ENCODE measurements at regions not wholly inside any gene's neighbourhood (a gene's known extent, or its start where the extent isn't known, plus 50 kb on each side); places are given as distances from the start of the nearest gene placed in this dataset.

DNA sequence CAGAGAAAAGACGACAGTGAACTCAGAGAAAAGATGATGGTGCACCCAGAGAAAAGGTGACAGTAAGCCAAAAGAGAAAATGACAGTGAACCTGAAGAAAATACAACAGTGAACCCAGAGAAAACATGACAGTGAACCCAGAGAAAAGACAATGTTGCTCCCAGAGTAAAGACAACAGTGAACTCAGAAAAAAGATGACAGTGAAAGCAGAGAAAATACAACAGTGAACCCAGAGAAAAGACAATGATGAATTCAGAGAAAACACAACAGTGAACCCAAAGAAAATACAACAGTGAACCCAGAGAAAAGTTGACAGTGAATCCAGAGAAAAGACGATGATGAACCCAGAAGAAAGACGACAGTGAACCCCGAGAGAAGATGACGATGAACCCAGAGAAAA lies 140.5 kb upstream of the MAP3K4 start:
- TF ChIP-seq, protein P1, sequence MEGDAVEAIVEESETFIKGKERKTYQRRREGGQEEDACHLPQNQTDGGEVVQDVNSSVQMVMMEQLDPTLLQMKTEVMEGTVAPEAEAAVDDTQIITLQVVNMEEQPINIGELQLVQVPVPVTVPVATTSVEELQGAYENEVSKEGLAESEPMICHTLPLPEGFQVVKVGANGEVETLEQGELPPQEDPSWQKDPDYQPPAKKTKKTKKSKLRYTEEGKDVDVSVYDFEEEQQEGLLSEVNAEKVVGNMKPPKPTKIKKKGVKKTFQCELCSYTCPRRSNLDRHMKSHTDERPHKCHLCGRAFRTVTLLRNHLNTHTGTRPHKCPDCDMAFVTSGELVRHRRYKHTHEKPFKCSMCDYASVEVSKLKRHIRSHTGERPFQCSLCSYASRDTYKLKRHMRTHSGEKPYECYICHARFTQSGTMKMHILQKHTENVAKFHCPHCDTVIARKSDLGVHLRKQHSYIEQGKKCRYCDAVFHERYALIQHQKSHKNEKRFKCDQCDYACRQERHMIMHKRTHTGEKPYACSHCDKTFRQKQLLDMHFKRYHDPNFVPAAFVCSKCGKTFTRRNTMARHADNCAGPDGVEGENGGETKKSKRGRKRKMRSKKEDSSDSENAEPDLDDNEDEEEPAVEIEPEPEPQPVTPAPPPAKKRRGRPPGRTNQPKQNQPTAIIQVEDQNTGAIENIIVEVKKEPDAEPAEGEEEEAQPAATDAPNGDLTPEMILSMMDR (IDR thresholded peaks at IDR 0.05), result no peak
- intact Hi-C loops (cut with DNase I), result no loop called here
- WGBS, 4 donors, result 76 to 80% (median 76%) methylated on average over 5 of the region's 5 CpGs

DNA sequence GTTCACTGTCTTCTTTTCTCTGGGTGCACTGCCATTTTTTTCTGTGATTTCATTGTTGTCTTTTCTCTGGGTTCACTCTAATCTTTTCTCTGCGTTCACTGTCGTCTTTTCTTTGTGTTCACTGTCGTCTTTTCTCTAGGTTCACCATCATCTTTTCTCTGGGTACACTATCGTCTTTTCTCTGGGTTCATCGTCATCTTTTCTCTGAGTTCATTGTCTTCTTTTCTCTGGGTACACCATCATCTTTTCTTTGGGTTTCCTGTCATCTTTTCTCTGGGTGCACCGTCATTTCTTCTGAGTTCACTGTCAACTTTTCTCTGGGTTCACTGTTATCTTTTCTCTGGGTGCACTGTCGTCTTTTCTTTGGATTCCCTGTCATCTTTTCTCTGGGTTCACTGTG lies 137.6 kb upstream of the MAP3K4 start:
- Histone ChIP-seq H3K36me3 (replicated peaks in 1 of 2) (no peaks in the 10 kb centered on the region), H3K27me3 (no peaks in the 10 kb centered on the region), H3K4me1 (replicated peaks in 1 of 2) (no peaks in the 10 kb centered on the region), H3K9me3 (replicated peaks in 1 of 3) (no peaks in the 10 kb centered on the region), H3K4me3 (no peak overlapping the region), H3K27ac (no peak overlapping the region)
- intact Hi-C loops (cut with DNase I), result no loop called here
- DNase-seq, result no peak
- 72 to 83% (median 76%) methylated on average over 7 of the region's 7 CpGs for WGBS, 4 donors
- no peak for TF ChIP-seq POLR2A (IDR thresholded peaks at IDR 0.05)
- TF ChIP-seq, protein P1 (IDR thresholded peaks at IDR 0.05), result no peak

More for the DNA sequence above, 140.5 kb upstream of the MAP3K4 start:
- Histone ChIP-seq H3K9me3 (replicated peaks in 1 of 3) (no peaks in the 10 kb centered on the region), H3K4me3 (no peak overlapping the region), H3K4me1 (replicated peaks in 1 of 2) (no peaks in the 10 kb centered on the region), H3K27ac (no peak overlapping the region), H3K36me3 (replicated peaks in 1 of 2) (no peaks in the 10 kb centered on the region), H3K27me3 (no peaks in the 10 kb centered on the region)
- no peak for DNase-seq

DNA sequence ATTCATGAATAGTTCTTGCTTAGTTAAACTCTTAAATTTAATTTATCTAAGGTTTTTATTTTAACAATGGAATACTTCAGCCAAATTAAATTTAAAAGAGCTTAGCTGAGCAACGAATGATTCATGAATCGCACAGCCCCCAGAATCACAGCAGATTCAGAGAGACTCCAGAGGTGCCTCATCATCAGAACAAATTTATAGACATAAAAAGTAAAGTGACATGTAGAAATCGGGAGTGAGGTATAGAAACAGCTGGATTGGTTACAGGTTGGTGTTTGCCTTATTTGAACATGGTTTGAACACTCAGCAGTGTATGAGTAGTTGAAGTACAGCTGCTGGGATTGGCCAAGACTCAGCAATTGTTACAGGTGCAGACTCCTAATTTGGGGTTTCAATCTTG lies 132.7 kb upstream of the MAP3K4 start:
- H3K9me3 ChIP-seq (replicated peaks in 1 of 3), result no peaks in the 10 kb centered on the region
- no peak for DNase-seq
- no peaks in the 10 kb centered on the region for H3K27me3 ChIP-seq
- WGBS, 4 donors, result 83 to 90% (median 85%) methylated on average over 3 of the region's 3 CpGs
- no peak overlapping the region for H3K4me3 ChIP-seq
- H3K27ac ChIP-seq, result no peak overlapping the region
- intact Hi-C loops (cut with DNase I), result no loop called here
- no peaks in the 10 kb centered on the region for H3K36me3 ChIP-seq (replicated peaks in 1 of 2)
- no peak for TF ChIP-seq POLR2A (IDR thresholded peaks at IDR 0.05)
- no peaks in the 10 kb centered on the region for H3K4me1 ChIP-seq (replicated peaks in 1 of 2)

DNA sequence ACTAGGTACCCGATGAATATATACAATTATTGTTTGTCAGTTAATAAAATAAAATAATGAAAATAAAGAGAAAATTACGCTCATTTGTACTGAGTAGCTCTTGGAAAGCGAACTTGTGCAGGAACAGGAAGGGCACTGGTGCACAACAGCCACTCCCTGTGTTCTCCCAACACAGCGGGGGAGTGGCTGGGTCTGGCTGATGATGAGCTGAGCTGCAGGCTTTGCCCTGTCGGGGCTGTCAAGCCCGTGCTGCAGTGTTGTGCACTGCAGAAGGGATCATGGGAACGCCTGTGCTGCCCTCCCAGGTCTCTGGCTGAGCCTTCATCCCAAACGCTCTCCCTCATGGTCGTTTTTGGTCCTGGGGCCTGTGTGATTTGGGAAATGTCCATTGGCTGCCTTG lies 131.7 kb upstream of the MAP3K4 start:
- H3K9me3 ChIP-seq (replicated peaks in 1 of 3), result no peaks in the 10 kb centered on the region
- H3K4me1 ChIP-seq (replicated peaks in 1 of 2), result no peaks in the 10 kb centered on the region
- WGBS, 4 donors, result 62 to 72% (median 65%) methylated on average over 6 to 9 of the region's 9 CpGs
- no peak for DNase-seq
- no peak overlapping the region for H3K4me3 ChIP-seq
- no peaks in the 10 kb centered on the region for H3K36me3 ChIP-seq (replicated peaks in 1 of 2)
- TF ChIP-seq POLR2A (IDR thresholded peaks at IDR 0.05), result no peak
- TF ChIP-seq, protein P1 (IDR thresholded peaks at IDR 0.05), result no peak
- no peaks in the 10 kb centered on the region for H3K27me3 ChIP-seq
- no peak overlapping the region for H3K27ac ChIP-seq
- intact Hi-C loops (cut with DNase I), result no loop called here

DNA sequence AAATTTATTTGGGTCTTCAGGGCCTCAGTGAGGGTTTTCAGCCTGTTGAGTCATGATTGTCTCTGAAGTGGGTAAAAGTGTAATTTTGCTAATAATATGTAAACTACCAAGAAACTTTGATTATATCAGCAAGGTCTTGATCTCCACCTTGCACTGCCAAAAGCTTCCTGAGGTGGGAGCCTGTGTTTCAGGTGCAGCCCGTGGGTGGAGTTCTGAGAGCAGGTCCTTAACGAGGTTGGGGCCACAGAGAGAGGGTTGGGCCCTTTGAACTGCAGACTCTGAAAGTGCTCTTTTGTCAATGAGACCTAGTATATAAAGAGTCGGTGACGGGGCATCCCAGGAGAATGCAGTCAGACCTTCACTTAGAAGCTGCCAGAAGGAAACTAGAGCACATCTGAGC lies 129.7 kb upstream of the MAP3K4 start:
- no peaks in the 10 kb centered on the region for H3K36me3 ChIP-seq (replicated peaks in 1 of 2)
- 25 to 61% (median 42%) methylated on average over 4 of the region's 4 CpGs for WGBS, 4 donors
- H3K27me3 ChIP-seq, result no peaks in the 10 kb centered on the region
- TF ChIP-seq, protein P1 (IDR thresholded peaks at IDR 0.05), result no peak
- TF ChIP-seq POLR2A (IDR thresholded peaks at IDR 0.05), result no peak
- H3K9me3 ChIP-seq (replicated peaks in 1 of 3), result no peaks in the 10 kb centered on the region
- DNase-seq, result no peak
- no peak overlapping the region for H3K27ac ChIP-seq
- intact Hi-C loops (cut with DNase I), result no loop called here
- no peak overlapping the region for H3K4me3 ChIP-seq
- no peaks in the 10 kb centered on the region for H3K4me1 ChIP-seq (replicated peaks in 1 of 2)
